H54 (cell line): ENCODE measurements at regions not wholly inside any gene's neighbourhood (a gene's known extent, or its start where the extent isn't known, plus 50 kb on each side); places are given as distances from the start of the nearest gene placed in this dataset.
"Not testable (repeated sequence)": the region's sequence is repeated elsewhere in the genome, so short reads cannot be mapped to it uniquely, and the experiment has no call there.

Source experiments
- DNase-seq: peaks from one replicate; pipeline ENCODE4 v3.0.0; 2011; ENCODE audit warnings: low spot score, mixed read lengths; ENCODE audit not compliant: insufficient read length
- FAIRE-seq: peaks from 3 replicates; lab custom pipeline; 2011; peaks lifted over from hg19 to GRCh38; lab: Jason Lieb, UNC
- POLR2A ChIP-seq: IDR thresholded peaks from 2 replicates; pipeline ENCODE4 v1.6.1; 2011; ENCODE audit warnings: low read depth, mild to moderate bottlenecking, low read length

DNA sequence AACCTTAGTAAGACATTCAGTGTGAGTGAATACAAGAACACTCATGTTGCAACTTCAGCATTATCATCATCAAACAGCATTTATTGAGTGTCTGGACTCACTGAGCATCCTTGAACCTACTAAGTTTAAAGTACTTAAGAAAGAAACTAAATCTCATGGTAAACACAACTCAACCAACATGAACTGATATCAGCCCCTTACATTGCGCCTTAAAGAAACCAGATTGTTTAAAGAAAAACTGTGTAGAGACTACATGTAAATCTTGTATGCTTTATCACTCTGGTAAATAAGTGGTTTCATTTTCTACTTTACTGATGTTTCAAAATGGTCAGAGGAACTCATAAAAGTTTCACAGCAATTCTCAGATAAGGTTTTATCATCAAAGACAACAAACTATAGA lies 157.5 kb upstream of the FERD3L start:
- peak; percentile 86 for FAIRE-seq
- TF ChIP-seq POLR2A, result no peak
- DNase-seq, result no peak

DNA sequence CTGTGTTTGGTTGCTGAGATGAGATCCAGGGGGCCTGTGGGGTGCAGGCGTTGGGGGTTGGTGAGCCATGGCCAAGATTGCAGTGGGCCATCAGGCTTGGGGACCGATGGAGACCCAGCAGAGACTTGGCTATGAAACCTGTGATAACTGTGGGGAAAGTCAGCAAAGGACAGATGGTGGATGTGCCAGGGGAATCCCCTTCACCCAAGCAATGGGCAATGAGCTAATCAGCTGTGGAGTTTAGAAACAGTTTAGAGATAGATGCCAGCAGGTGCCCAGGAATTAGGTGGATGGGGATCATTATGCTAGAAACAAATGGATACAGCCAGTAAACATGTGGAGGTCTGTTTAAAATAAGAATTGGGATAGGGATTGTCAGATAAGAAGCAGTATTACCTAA lies 151.4 kb upstream of the FERD3L start:
- FAIRE-seq (peak; percentile 36), DNase-seq (no peak)
- no peak for TF ChIP-seq POLR2A

DNA sequence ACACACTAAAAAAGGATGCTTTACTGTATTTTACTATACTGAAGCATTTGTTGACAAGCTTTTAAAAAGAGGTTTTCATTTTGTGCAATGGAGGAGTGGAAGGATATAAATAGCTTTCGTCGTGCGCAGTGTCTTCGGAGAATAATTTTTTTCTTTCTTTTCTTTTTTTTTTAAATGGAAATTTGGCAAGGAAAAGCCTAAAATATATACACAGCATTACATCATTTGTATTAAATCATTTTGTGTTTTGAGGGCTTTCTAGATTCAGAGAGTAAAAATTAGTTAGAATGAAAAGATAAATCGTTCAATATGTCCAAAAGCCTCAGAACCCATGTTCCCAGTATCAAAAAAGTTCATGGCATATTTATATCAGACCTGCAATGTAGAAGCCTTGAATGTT lies 150.2 kb upstream of the FERD3L start:
- FAIRE-seq (no peak), DNase-seq (no peak)
- no peak for TF ChIP-seq POLR2A

DNA sequence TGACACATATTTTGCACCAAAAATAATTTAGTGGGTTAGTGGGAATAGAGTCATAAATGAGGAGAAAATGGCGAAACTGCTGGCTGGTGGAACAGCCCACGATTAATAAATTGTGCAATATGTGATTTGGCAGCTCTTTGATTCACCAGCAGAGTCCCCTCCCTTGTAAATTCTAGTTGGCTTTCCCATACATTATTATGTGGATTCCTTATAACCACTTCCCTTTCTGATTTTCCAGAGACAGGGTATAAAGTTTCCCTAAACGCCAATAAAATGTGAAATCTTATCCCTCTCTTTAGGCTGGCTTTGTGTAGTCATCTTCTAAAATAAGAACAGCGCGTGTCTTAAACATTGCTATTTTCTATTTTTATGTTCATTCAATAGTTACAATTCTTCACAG lies 149.4 kb upstream of the FERD3L start:
- FAIRE-seq, result peak; percentile 62
- no peak for TF ChIP-seq POLR2A
- no peak for DNase-seq

DNA sequence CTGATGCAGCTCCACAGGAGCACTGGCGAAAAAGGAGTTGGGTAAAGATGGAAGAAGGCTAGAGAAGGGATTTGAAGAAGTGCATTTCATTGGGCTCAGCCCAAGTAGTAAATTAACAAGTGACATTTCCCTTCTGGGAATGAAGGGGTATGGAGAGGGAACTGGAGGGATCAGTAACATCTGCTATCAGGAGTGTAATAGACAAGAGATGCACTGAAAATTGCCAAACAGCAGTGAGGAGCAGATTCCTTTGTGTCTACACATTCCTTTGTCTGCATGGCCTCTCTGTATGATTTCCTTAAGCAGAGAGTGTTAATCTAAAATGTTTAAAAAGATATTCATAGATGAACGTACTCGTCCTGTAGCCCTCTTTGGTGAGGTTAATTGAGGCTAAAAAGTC lies 148.2 kb upstream of the FERD3L start:
- FAIRE-seq, result peak; percentile 68
- no peak for TF ChIP-seq POLR2A
- DNase-seq, result no peak

DNA sequence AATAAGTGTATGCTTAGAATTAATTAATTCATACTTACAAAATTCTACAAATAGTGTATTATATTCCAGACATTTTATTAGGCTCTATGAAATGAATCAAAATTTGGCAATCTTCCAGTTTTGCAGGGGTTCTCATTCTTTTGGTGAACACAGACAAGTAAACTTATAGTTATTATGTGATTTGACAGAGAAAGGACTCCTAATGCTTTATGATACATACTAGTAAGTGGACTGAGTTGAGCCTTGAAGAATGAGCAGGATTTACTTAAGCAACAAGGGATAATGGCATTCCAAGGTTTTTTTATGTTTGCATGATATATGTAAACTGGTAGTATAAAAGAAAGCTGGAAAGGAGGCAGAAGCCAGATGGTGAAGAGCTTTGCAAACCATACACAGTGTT lies 145.7 kb upstream of the FERD3L start:
- FAIRE-seq, result no peak
- TF ChIP-seq POLR2A, result no peak
- no peak for DNase-seq

DNA sequence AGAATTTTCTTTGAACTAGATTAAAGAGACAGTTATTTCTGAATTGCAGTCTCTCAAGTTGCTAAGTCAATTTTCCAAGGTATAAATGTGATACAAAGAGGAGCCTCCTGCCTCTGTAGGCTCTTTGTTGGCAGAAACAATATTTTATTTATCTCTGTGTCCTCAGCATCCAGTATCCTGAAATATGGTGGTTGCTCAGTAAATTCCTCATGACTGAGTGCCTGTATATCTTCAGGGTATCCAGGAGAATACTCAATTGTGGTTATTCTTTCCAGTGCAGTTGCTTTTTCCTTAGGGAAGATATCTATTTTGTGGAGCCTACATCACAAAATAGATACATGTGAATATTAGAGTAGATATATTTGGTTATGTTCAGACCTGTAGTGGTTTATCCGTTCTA lies 144.8 kb upstream of the FERD3L start:
- no peak for TF ChIP-seq POLR2A
- FAIRE-seq (peak; percentile 89), DNase-seq (no peak)

DNA sequence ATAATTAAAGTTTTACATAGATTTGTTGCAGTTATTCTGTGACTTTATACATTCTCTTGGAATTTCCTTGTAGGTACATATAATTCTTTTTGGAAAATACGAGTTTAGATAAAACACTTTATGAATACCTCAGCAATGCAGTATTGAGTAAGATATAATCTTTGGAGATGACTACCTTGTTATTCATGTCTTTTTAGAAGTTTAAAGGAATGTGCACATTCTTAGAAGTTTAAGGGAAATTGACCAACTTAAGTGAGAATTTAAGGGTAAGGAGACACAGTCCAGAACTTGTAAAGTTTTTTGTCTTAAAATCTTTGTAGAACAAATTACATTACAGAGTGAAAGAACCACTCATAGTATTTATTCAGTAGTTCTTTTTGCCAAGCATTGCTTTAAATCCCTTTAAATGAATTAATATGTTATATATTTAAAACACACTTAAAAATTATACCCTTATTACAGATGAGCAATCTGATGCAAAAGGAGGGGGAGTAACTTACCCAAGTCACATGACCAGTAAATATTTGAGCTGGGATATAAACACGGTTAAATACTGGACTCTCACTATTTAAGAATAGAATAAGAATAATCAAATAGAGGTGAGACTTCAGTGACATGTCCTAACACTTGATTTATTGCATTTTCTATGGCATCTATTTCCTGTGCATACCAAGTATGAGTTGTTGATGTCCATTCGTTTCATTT lies 139.5 kb upstream of the FERD3L start:
- DNase-seq (no peak), FAIRE-seq (peak; percentile 83)
- no peak for TF ChIP-seq POLR2A

DNA sequence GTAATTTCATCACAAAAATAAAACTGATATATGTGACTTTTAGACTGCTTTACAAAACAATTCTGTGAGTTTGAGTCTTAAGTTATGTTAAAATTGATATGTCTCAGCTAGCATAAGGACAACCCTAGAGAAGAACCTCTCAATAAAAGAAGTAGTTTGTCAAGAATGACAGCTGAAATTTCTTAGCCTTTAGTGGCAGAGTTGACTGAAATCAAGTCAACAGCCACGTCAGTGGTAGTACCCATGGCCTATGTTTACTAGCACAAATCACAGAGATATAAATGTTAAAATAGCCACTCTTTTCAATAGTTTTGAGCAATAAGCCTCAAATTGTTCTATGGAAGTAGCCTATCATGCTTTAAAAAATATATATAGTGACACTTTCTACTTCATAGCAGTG lies 138.9 kb upstream of the FERD3L start:
- TF ChIP-seq POLR2A, result no peak
- DNase-seq (no peak), FAIRE-seq (peak; percentile 81)

DNA sequence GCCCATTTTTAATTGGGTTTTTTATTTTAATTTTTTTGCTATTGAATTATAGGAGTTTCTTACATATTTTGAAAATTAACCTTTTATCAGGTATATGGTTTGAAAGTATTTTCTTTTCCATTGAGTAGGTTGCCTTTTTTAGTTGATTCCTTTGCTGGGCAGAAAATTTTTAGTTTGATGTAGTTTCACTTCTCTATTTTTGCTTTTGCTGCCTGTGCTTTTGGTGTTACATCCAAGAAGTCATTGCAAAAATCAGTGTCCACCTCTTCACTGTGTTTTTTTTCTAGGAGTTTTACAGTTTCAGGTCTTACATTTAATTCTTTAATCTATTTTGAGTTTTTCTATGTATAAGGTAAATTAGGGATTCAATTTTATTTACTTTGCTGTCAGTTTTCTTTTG lies 129.8 kb upstream of the FERD3L start:
- FAIRE-seq, result peak; percentile 23
- DNase-seq, result no peak
- TF ChIP-seq POLR2A, result no peak

DNA sequence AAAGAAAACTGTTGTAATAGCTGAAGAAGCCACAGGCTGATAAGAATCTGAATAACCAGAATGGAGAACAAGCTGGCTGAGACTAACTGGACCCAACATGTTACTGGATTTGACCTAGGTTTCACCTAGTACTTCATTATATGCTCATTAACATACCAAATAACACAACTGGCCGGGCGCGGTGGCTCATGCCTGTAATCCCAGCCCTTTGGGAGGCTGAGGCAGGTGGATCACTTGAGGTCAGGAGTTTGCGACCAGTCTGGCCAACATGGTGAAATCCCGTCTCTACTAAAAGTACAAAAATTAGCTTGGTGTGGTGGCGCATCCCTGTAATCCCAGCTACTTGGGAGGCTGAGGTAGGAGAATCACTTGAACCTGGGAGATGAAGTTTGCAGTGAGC lies 127.1 kb upstream of the FERD3L start:
- FAIRE-seq, DNase-seq: not testable (repeated sequence)

DNA sequence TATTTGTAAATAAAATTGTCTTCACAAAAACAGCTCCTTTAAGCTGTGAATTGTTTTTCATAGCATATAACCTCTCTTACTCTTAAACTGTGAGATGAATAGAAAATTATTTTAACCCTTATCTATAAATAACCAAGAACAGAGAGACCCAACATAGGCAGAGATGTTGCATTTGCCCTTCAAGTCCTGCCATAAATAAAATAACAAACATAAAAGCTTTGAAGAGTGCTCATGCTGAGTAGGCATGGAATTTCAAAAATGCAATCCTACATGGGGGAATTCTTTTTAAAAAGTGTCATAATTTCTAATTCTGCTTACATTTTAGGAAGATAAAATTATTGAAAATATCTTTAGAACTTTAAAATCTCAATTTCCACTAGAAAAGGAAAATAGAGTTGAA lies 124.1 kb upstream of the FERD3L start:
- TF ChIP-seq POLR2A, result no peak
- DNase-seq (no peak), FAIRE-seq (no peak)

DNA sequence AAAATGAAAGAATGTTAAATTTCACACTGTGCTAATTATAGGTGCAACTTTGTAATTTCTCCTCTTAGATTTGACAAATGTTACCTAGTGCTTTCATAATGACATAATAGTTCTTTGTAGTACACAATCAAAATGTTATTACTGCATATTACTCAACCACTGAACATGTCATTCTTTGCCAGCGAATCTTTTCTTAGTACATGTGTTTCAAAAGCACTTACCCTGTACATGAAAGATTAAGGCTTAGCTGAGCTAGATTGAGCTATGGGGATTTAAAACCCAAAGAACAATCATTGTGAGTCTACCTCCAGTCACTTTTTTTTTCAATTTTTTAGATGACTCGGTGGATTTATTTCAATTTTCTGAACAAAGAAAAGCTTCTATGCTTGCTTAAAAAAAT lies 123.5 kb upstream of the FERD3L start:
- FAIRE-seq, result peak; percentile 95

DNA sequence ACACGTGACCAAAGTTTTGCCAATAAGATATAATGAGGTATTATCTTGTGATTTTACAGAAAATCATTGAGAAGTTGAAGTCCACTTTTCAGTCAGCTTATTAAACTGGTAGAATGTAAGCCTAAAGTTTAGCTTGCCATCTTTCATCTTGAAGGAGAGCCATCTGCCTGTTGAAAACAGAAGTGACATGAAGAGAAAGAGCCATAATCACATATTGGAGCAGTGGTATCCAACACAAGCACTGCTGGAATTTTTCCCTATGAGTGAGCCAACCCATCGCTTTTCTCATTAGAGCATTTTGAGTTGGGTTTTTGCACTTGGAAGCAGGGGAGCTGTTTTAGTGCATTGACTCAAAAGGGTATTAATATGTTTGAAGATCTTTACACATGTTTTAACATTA lies 117.6 kb upstream of the FERD3L start:
- no peak for FAIRE-seq
- TF ChIP-seq POLR2A, result no peak
- DNase-seq, result no peak

More for the DNA sequence above, 123.5 kb upstream of the FERD3L start:
- TF ChIP-seq POLR2A, result no peak
- DNase-seq, result no peak

DNA sequence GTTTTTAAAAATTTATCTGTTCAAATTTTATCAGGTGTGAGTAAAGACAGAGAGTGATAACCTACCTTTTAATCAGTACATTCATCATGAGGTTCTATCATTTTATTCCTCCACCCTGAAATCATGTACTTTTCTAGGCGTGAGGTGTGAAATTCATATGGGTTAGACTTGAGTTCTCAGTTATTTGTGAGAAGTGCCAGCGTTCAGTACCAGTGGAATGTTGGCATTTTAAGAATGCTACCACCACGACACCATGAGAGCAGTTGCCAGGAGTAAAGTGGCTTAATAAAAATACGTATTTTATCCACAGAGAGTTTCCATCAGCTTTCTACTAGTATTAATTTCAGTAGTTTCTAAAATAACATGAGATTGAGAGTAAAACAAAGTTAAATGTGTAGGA lies 104.1 kb upstream of the FERD3L start:
- no peak for DNase-seq
- no peak for FAIRE-seq
- no peak for TF ChIP-seq POLR2A
